Astrocyte of the spinal cord (primary cell): ENCODE measurements at regions not wholly inside any gene's neighbourhood (a gene's known extent, or its start where the extent isn't known, plus 50 kb on each side); places are given as distances from the start of the nearest gene placed in this dataset.

ENCODE experiments used
- DNase-seq: peaks from one replicate; pipeline ENCODE4 v3.0.0; 2011; ENCODE audit warnings: low read depth, low spot score
- H3K4me3 ChIP-seq: 2 replicates; pipeline ENCODE4 v1.5.1; 2011; ENCODE audit warnings: low read depth, mild to moderate bottlenecking, low read length, moderate library complexity
- CTCF ChIP-seq: IDR thresholded peaks from 2 replicates; pipeline ENCODE4 v1.5.1; 2012; ENCODE audit warnings: low read depth, mild to moderate bottlenecking, low read length, inconsistent platforms
- in situ Hi-C: cut with HindIII; loops from 2 replicates; pipeline ENCODE4 v1.10.0; 2017; ENCODE audit warnings: low sequenced_read_pairs

- DNase-seq, result no peak
- no peak overlapping the region for H3K4me3 ChIP-seq
- in situ Hi-C loops, result no loop called here
- TF ChIP-seq CTCF, result no peak
Observed at GRCh38 chr1:178645157-178645807, 79.8 kb upstream of the RALGPS2 start.

GRCh38 chr1:178645808-178646200, 79.2 kb upstream of the RALGPS2 start:
- in situ Hi-C loops, result no loop called here
- no peak overlapping the region for H3K4me3 ChIP-seq
- TF ChIP-seq CTCF, result no peak
- DNase-seq, result peak; percentile 76

- no peak for DNase-seq
- in situ Hi-C loops, result no loop called here
- H3K4me3 ChIP-seq, result no peak overlapping the region
Observed at GRCh38 chr1:178646821-178647220, 78.2 kb upstream of the RALGPS2 start.

GRCh38 chr1:178648151-178648550, 76.9 kb upstream of the RALGPS2 start:
- DNase-seq, result no peak
- no peak overlapping the region for H3K4me3 ChIP-seq
- in situ Hi-C loops, result no loop called here
- no peak for TF ChIP-seq CTCF

More at GRCh38 chr1:178646821-178647220, 78.2 kb upstream of the RALGPS2 start:
- TF ChIP-seq CTCF, result no peak

- TF ChIP-seq CTCF, result no peak
- no peak overlapping the region for H3K4me3 ChIP-seq
- in situ Hi-C loops, result no loop called here
- no peak for DNase-seq
Observed at GRCh38 chr1:178649582-178650350, 75.3 kb upstream of the RALGPS2 start.

- in situ Hi-C loops, result no loop called here
- DNase-seq, result peak; percentile 23
- no peak overlapping the region for H3K4me3 ChIP-seq
- TF ChIP-seq CTCF, result no peak
Observed at GRCh38 chr1:178650934-178651511, 74.0 kb upstream of the RALGPS2 start.
